ENCODE measurements at regions not wholly inside any gene's neighbourhood (a gene's known extent, or its start where the extent isn't known, plus 50 kb on each side); places are given as distances from the start of the nearest gene placed in this dataset.

- H2AK5ac ChIP-seq (ENCODE audit: low read depth, low read length): no peak overlapping the region
- DNase-seq (no peak), ATAC-seq (ENCODE audit: low read depth) (no peak)
- no peak overlapping the region for H2AFZ ChIP-seq (replicated peaks; ENCODE audit: low read length, poor library complexity)
- no peak overlapping the region for H2AK9ac ChIP-seq (replicated peaks; ENCODE audit: low read depth, low read length, poor library complexity)
- H4K5ac ChIP-seq (ENCODE audit: low read depth, low read length): no peak overlapping the region
- H3K27me3 ChIP-seq (ENCODE audit: control insufficient read depth, insufficient read depth, low read length): no peaks in the 10 kb centered on the region
- in situ Hi-C loops (cut with MboI; ENCODE audit: low sequenced_read_pairs) (no loop called here), intact Hi-C loops (cut with micrococcal nuclease) (no loop called here), dilution Hi-C loops (cut with HindIII; ENCODE audit: low sequenced_read_pairs, unreplicated experiment) (no loop called here)
- no peak overlapping the region for H4K8ac ChIP-seq (ENCODE audit: low read depth in 2 of 2, low read length in 2 of 2)
- H3K36me3 ChIP-seq (ENCODE audit: control insufficient read depth, insufficient read depth, low read length): no peaks in the 10 kb centered on the region
- H2BK15ac ChIP-seq (ENCODE audit: low read depth, low read length): no peak overlapping the region
- no peaks in the 10 kb centered on the region for H4K20me1 ChIP-seq (ENCODE audit: insufficient read depth, low read length)
- no peak overlapping the region for H3K4me2 ChIP-seq (ENCODE audit: low read depth, low read length)
- POLR2A ChIA-PET (ENCODE audit: unreplicated experiment): no interaction called here
- H3K79me1 ChIP-seq (ENCODE audit: low read depth in 1 of 2, low read length in 2 of 2): no peaks in the 10 kb centered on the region
- BruUV-seq (replicated peaks): no TSS peak
- no peak overlapping the region for H3K18ac ChIP-seq (ENCODE audit: low read depth, low read length)
- no peak overlapping the region for H3K27ac ChIP-seq (ENCODE audit: insufficient read depth, low read length)
- H3K23ac ChIP-seq (ENCODE audit: low read depth, low read length): no peak overlapping the region
- H3K56ac ChIP-seq (ENCODE audit: extremely low read depth, insufficient read depth, low read length): no peak overlapping the region
- no peak overlapping the region for H3K4ac ChIP-seq (ENCODE audit: low read depth, low read length)
- no peak for TF ChIP-seq CEBPB (IDR thresholded peaks at IDR 0.05; ENCODE audit: low read depth, low read length)
- H4K91ac ChIP-seq (ENCODE audit: insufficient read depth, low read depth, low read length): no peak overlapping the region
- no peaks in the 10 kb centered on the region for H3K9me1 ChIP-seq (ENCODE audit: insufficient read depth, low read length)
- H2BK120ac ChIP-seq (ENCODE audit: low read depth, low read length): no peak overlapping the region
- no peak overlapping the region for H3K4me3 ChIP-seq (ENCODE audit: insufficient read depth, low read depth, low read length)
- no peak overlapping the region for H2BK20ac ChIP-seq (ENCODE audit: low read depth, low read length)
- CTCF ChIA-PET: interaction anchor here (0.6 kb wide), 1 partner anchor 57 kb away, joined by 3 read pairs; no protein-coding TSS in a partner anchor
- no peak overlapping the region for H3K14ac ChIP-seq (replicated peaks; ENCODE audit: low read depth, low read length)
- no peaks in the 10 kb centered on the region for H3K4me1 ChIP-seq (ENCODE audit: control insufficient read depth, insufficient read depth, low read length)
- H3K9me3 ChIP-seq (ENCODE audit: control insufficient read depth, insufficient read depth, low read length): peaks cover 4% of the 10 kb centered on the region; the same call in 1 of the 2 replicates
- no peak overlapping the region for H3K9ac ChIP-seq (ENCODE audit: low read depth, low read length)
- no peak overlapping the region for H2BK5ac ChIP-seq (ENCODE audit: low read depth, low read length, poor library complexity, severe bottlenecking)
These were observed 68.7 kb upstream of the RNF7 start for GRCh38 chr3:141669434-141669833.

Data from IMR-90 (cell line).